ENCODE measurements at regions not wholly inside any gene's neighbourhood (a gene's known extent, or its start where the extent isn't known, plus 50 kb on each side); places are given as distances from the start of the nearest gene placed in this dataset.

DNA sequence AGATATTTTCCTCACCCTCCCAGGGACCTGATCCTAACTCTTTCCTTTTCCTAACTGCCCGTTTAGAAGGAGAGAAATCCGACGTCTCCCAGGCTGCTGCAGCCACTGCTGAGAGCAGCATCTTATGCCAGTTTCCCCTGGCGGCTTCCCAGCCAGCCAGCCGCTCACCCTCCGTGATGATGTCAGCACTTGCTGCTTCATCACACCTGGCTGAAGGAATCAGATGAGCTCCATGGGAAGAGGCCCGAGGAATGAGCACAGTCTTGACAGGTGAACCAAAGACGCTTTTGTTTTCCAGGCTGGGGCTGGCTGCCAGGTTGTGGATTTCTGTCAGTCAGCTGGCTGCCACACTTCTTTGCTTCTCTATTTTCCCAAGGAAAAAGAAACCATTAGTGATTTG lies 445.1 kb upstream of the RBMS3 start:
- no peak for DNase-seq

DNA sequence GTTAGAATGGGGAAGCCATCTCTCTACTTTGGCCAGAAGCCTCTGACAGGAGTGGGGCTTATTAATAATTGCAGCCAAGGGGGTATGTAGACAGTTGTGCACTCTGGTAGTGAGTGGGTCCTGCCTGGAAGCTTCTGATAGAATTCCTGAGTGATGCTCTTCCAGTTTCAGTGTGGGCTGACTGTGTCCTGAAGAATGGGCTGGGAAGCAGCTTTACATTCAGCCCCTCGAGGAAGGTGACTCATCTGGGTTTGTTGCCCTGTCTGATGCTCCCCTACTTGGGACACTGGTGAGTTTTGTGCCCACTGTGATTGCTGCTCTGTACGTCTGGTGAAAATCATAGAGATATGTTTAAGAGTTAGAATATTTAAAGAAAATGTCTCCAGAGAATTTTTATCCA lies 444.7 kb upstream of the RBMS3 start:
- peak; percentile 40 for DNase-seq

DNA sequence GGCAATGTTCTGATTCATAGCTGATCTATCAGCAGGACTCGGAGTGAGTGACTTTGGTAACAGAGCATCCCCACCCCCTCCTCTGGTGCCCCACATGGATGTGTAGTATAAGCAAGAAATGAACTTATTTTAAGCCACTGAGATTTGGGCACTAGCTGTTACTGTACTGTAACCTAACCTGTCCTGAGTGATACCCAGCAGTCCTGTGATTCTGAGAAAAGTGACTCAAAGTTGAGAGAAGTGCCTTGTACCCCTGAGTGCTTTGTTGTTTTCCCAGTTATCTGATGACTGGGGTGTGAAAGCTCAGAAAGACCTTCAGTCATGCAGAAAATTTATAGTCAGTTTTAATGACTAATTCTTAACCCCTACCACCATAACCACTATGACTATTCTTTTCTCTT lies 439.9 kb upstream of the RBMS3 start:
- DNase-seq, result peak; percentile 76

- DNase-seq, result peak; percentile 17
Measured at GRCh38 chr3:28841441-28841840, 439.4 kb upstream of the RBMS3 start.

DNA sequence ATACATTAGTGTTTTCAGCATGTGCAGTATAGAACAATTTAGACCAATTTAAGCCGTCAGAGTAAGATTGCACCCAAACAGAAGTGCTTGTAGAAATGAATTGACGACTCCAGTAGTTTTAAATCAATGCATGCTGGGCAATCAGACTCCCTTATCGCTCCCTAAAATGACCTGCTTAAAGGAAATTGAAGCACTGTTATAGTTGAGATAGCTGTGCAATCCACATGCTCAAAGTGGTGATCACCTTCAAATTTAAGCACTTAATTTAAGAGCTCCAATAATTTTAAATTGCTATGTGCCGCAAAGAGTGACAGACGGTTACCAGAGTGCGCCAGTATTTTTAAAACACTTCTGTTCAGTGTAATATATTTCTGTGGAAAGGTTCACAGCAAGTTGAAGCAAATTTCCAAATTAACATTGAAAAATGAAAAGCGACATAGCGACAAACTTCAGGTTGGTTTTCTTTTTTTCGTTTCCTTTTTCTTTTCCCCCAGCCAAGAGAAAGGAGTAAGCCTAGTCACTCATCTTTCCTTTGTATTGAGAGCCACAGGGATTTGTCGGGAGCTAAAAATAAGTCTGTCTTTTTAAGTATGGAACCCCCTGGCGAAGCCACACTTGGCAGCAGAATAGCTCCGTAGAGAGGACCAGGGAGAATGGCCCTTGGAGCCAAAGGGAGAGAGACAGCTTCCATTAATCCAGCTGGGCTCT lies 436.4 kb upstream of the RBMS3 start:
- no peak for DNase-seq

GRCh38 chr3:28845006-28845324 lies 435.9 kb upstream of the RBMS3 start:
- DNase-seq, result no peak

DNA sequence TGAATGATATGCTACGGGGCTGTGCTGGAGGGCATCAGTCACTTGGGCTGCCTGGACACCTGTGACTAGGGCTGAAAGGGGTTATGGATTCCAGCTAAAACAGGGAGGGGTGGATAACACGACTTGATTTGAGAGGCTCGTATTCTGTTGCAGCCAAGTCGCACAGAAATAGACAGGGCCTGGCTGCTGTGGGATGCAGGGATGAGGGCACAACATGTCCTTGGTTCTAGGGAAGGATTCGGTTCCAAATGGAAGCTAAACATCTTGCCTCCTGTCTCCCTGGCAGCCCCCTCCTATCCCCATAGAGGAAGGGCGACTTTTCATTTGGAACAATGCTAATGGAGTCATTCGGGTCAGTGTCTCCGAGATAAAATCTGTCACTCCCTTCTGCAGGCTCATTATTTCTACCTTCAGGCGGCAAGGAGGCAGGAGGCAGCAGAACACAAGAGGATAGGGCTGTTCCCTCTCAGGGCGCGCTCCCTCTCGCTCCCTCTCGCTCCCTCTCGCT lies 433.8 kb upstream of the RBMS3 start:
- no peak for DNase-seq

DNA sequence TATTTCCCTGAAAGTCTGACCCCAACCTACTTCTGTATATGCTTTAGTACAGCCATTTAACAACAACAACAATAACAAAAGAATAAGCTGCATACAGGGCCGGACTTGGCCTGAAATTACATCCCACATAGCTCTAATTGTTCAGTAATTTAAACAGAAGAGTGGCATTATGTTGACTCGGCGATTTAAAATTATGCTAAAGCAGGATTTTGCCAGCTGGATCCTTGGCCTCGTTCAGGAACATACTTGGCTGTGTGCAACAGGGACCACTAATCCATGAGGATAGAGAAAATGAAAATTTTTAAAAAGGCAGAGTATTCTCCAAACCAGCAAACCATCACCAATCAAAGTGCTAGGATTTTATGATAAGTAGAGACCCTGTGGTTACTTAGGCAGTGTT lies 433.1 kb upstream of the RBMS3 start:
- no peak for DNase-seq

GRCh38 chr3:28850186-28850585 lies 430.7 kb upstream of the RBMS3 start:
- no peak for DNase-seq

DNA sequence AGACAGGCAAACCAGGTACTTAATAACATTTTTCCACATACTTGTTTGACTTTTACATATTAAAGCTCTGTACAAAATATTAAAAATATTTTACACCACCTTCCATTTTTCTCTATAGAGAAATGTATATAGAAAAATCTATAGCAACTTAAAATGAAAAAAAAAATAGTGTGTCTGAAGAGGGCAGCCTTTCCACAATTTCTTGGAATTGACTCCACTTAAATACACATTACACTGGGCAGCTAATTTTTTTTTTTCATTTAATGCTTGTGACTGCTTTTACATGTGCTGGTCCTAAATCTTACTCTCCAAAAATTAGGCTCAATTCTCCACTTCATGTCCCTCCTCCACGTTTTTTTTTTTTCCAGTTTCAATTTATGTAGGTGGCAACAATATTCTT lies 427.0 kb upstream of the RBMS3 start:
- DNase-seq, result no peak

- DNase-seq, result no peak
Measured at GRCh38 chr3:28856796-28857195, 424.1 kb upstream of the RBMS3 start.

GRCh38 chr3:28859897-28860296 lies 421.0 kb upstream of the RBMS3 start:
- no peak for DNase-seq

DNA sequence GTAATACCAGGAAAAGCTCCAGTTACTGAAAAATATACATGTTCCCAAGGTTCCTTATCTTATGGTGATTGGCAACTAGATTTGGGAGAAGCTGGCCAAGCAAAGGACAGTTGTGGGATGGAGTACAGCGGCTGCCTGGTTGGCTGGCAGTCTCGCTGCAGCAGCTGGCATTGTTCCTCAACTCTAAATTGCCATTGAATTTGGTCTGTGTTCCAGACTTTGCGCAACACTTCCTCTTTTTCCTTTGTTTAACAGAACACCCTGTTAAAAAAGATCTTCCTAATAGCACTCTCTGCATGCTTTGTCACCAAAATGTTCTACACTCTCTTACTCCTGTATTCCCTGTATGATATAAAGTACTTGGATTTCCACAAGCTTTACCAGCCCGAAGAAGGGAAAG lies 420.6 kb upstream of the RBMS3 start:
- no peak for DNase-seq

- no peak for DNase-seq
Measured at GRCh38 chr3:28863186-28863585, 417.7 kb upstream of the RBMS3 start.

GRCh38 chr3:28867836-28868235 lies 413.0 kb upstream of the RBMS3 start:
- no peak for DNase-seq

- DNase-seq, result no peak
Measured at GRCh38 chr3:28868897-28869296, 412.0 kb upstream of the RBMS3 start.

GRCh38 chr3:28877912-28878311 lies 403.0 kb upstream of the RBMS3 start:
- DNase-seq, result no peak

- no peak for DNase-seq
Measured at GRCh38 chr3:28890373-28890772, 390.5 kb upstream of the RBMS3 start.

DNA sequence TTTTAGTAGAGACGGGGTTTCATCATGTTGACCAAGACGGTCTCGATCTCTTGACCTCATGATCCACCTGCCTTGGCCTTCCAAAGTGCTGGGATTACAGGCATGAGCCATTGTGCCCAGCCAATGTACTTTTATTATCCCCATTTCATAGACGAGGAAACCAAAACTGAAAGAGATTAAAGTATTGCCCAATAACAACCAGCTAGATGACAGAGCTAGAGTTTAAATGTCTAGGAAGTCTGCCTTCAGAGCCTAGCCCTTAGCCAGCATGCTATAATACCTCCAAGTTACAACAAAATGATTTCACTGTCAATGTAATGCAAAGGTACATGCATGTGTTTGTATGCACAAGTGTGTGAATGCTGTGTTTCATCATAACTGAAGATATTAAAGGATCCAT lies 389.4 kb upstream of the RBMS3 start:
- no peak for DNase-seq

GRCh38 chr3:28900301-28900700 lies 380.6 kb upstream of the RBMS3 start:
- DNase-seq, result no peak

DNA sequence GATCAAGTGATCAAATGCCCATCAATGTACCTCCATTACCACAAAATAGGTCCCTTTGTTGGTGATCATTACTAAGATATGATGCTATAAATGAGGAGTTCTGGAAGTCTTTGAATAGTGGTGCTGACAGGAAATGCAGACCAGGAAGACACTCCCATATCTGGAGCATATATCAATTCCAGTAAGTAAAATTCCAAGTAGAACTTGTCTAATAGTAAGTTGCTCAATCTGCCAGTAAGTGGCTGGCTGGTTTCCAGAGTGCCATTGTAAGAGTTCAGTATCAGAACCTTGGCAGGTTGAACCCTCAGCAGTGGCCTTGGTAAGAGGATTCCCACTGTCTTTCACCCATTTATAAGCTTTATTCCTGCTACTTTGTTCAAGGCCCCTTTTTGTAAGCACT lies 379.9 kb upstream of the RBMS3 start:
- no peak for DNase-seq

GRCh38 chr3:28903171-28903601 lies 377.7 kb upstream of the RBMS3 start:
- no peak for DNase-seq

DNA sequence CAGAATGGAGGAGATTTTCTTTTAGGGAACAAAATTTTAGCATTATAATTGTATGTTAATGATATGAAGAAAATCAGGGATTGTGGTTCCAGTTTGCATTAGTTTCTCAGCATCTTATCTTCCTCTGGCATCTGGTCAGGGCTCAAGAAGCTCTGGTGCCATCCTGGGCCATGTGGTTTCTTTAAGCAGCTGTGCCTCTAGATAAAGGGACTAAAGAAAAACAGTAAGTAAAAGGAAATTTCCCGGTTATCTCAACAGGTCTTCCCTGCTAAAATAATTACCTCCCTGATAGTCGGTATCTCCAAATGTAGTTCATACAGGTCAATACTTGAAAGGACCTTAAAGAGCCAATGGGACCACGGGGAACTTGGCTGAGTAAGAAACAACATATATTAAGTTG lies 375.1 kb upstream of the RBMS3 start:
- no peak for DNase-seq

- DNase-seq, result no peak
Measured at GRCh38 chr3:28906561-28907310, 374.1 kb upstream of the RBMS3 start.

DNA sequence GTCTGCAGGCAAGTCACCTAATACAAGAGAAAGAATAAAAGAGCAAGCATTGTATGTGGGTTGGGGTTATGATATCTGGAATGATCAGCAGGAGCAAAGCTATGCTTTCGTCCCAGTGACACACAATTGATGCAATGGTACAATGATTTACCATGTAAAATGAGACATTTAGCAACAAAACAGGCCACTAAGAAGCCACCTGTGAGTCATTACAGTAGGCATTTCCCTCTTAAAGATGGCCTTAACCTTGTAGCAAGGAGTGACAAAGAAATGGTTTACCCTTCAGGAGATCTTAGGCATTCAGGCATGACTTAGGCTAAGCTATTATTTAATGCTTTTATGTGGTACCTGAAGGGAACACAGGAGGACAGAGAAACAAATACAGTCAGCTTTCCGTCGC lies 373.3 kb upstream of the RBMS3 start:
- no peak for DNase-seq
